H1 (cell line): ENCODE measurements at regions not wholly inside any gene's neighbourhood (a gene's known extent, or its start where the extent isn't known, plus 50 kb on each side); places are given as distances from the start of the nearest gene placed in this dataset.

Experiments used
- BACH1 ChIP-seq: IDR thresholded peaks from 2 replicates; pipeline ENCODE4 v1.6.1; 2012; ENCODE audit warnings: low read length, improper control_type of control experiment
- BCL11A ChIP-seq, 2 experiments: IDR thresholded peaks; one replicate each; pipeline ENCODE4 v1.6.1; 2011; ENCODE audit warnings: low read depth in 2 of 2, low read length in 2 of 2, mild to moderate bottlenecking in 2 of 2
- CEBPB ChIP-seq: IDR thresholded peaks from 2 replicates; pipeline ENCODE4 v1.6.1; 2012; ENCODE audit warnings: low read depth, low read length
- EZH2 ChIP-seq: fragments of 200-600 bp; sonication (generic); IDR thresholded peaks from 2 replicates; pipeline ENCODE4 v1.7.1; 2012; ENCODE audit warnings: low read depth, mild to moderate bottlenecking, moderate library complexity, low read length, inconsistent platforms; ENCODE audit not compliant: severe bottlenecking
- PHF8 ChIP-seq: fragments of 200-600 bp; sonication (generic); conservative IDR thresholded peaks from 2 replicates; pipeline ENCODE4 v1.7.1; 2012; ENCODE audit warnings: low read depth, mild to moderate bottlenecking, inconsistent platforms, low read length, moderate library complexity
- POLR2A ChIP-seq, 2 experiments: IDR thresholded peaks; 1 replicate in 1 of 2; 2 replicates in 1 of 2; pipeline ENCODE4 v1.6.1; 2011; ENCODE audit warnings: low read depth in 2 of 2, low read length in 2 of 2, mild to moderate bottlenecking in 2 of 2; ENCODE audit errors: control extremely low read depth in 1 of 2
- YY1 ChIP-seq: IDR thresholded peaks from 2 replicates; pipeline ENCODE4 v1.6.1; 2011; ENCODE audit warnings: low read depth, mild to moderate bottlenecking, low read length
- TF ChIP-seq, protein P1 (sequence below), 3 experiments: IDR thresholded peaks; 1 replicate in 2 of 3; 2 replicates in 1 of 3; pipeline versions ENCODE4 v1.5.1 to v1.6.1; 2011; ENCODE audit warnings: low read length in 3 of 3, mild to moderate bottlenecking in 3 of 3, inconsistent platforms in 2 of 3, low read depth in 1 of 3, moderate library complexity in 1 of 3; ENCODE audit not compliant: insufficient read depth in 1 of 3; ENCODE audit errors: control extremely low read depth in 1 of 3

DNA sequence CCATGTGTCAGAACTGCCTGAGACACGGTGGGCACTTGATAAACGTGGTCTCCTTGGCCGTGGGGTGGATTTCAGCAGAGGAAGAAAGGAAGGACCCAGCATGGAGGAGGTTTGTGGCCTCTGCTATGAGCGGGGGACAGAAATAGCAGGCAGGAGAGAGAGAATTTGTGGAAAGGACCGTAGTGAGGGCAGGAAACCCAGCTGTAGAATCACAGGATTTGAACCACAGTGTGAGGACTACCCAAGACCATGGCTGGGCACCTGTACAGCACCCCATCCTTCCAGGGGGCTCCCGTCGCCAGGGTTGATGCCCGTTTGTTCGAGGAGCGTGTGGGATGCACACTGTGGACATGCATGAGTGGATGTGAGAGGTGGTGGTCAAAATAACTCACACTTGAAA, 183.4 kb downstream of the PTPN20 start:
- TF ChIP-seq EZH2 (no peak), POLR2A (IDR thresholded peaks at IDR 0.05; ENCODE audit: control extremely low read depth in 1 of 2, low read depth in 2 of 2, low read length in 2 of 2) (no peak), BCL11A (IDR thresholded peaks at IDR 0.05; ENCODE audit: low read depth in 2 of 2, low read length in 2 of 2) (no peak), PHF8 (no peak), YY1 (no peak), CEBPB (no peak), BACH1 (no peak)
- TF ChIP-seq, protein P1, sequence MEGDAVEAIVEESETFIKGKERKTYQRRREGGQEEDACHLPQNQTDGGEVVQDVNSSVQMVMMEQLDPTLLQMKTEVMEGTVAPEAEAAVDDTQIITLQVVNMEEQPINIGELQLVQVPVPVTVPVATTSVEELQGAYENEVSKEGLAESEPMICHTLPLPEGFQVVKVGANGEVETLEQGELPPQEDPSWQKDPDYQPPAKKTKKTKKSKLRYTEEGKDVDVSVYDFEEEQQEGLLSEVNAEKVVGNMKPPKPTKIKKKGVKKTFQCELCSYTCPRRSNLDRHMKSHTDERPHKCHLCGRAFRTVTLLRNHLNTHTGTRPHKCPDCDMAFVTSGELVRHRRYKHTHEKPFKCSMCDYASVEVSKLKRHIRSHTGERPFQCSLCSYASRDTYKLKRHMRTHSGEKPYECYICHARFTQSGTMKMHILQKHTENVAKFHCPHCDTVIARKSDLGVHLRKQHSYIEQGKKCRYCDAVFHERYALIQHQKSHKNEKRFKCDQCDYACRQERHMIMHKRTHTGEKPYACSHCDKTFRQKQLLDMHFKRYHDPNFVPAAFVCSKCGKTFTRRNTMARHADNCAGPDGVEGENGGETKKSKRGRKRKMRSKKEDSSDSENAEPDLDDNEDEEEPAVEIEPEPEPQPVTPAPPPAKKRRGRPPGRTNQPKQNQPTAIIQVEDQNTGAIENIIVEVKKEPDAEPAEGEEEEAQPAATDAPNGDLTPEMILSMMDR (IDR thresholded peaks at IDR 0.05; ENCODE audit: control extremely low read depth in 1 of 3, insufficient read depth in 1 of 3, low read depth in 1 of 3, low read length in 3 of 3), result no peak
